BLaER1 (cell line): ENCODE measurements at regions not wholly inside any gene's neighbourhood (a gene's known extent, or its start where the extent isn't known, plus 50 kb on each side); places are given as distances from the start of the nearest gene placed in this dataset.

Experiments used
- H3K27ac ChIP-seq: shearing (Covaris generic); formaldehyde crosslinking; 2 replicates; pipeline ENCODE4 v1.8.1; 2022
- H3K27me3 ChIP-seq: shearing (Covaris generic); formaldehyde crosslinking; 2 replicates; pipeline ENCODE4 v1.8.1; 2022
- H3K36me3 ChIP-seq: shearing (Covaris generic); formaldehyde crosslinking; 2 replicates; pipeline ENCODE4 v1.8.1; 2022
- H3K4me1 ChIP-seq: shearing (Covaris generic); formaldehyde crosslinking; 2 replicates; pipeline ENCODE4 v1.8.1; 2022
- H3K4me2 ChIP-seq: shearing (Covaris generic); formaldehyde crosslinking; 2 replicates; pipeline ENCODE4 v1.8.1; 2022
- H3K4me3 ChIP-seq: shearing (Covaris generic); formaldehyde crosslinking; 2 replicates; pipeline ENCODE4 v1.8.1; 2022
- H3K9ac ChIP-seq: shearing (Covaris generic); formaldehyde crosslinking; 2 replicates; pipeline ENCODE4 v1.8.1; 2022
- H3K9me3 ChIP-seq: shearing (Covaris generic); formaldehyde crosslinking; 2 replicates; pipeline ENCODE4 v1.8.1; 2022
- H4K20me1 ChIP-seq: shearing (Covaris generic); formaldehyde crosslinking; 2 replicates; pipeline ENCODE4 v1.8.1; 2022
- Cebpa-rat ChIP-seq: shearing (Covaris generic); IDR thresholded peaks from 2 replicates; pipeline ENCODE4 v1.8.1; 2022

DNA sequence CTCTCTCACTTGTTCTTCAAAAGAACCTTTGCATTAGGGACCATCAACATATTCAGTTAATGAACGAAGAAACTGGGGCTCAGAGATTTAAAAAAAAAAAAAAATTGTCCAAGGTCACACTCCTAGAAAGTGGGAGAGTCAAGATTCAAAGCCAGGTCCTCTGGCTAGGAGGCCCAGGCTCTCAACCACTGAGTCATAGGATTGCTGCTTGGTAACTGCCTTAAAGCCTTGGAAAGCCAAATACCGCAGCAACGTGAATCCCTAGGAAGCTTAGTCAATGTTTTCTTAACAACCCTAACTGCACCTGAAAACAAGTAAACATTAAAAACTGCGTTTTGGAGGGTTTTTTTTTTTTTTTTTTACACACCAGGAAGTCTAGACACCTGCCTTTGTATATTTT is 156.8 kb downstream of the WNT5A start:
- Histone ChIP-seq H3K4me1 (no peaks in the 10 kb centered on the region), H3K36me3 (no peaks in the 10 kb centered on the region), H3K27ac (no peak overlapping the region), H3K9ac (no peak overlapping the region), H3K27me3 (no peaks in the 10 kb centered on the region), H4K20me1 (no peaks in the 10 kb centered on the region), H3K4me3 (no peak overlapping the region), H3K9me3 (no peaks in the 10 kb centered on the region), H3K4me2 (no peak overlapping the region)
- no peak for TF ChIP-seq Cebpa-rat

DNA sequence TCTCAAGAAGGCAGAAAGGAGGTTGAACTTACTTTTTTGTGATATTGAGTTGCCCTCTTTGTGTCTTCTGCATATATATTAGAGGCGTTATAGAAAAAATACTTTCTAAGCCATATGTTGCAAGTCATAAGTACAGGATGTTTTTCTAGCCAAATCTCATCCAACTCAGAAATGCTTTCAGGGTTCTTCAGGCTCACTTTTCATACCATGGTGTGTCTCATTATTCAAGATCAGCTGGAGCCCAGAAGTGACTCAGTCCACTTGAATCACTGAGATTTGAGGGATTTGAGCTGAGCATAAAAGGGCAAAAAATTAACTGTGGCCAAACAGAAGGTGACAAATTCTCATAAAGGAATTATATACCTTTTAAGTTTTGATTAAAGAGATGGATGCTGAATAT is 157.3 kb downstream of the WNT5A start:
- H3K27ac ChIP-seq = no peak overlapping the region
- H3K4me2 ChIP-seq = no peak overlapping the region

DNA sequence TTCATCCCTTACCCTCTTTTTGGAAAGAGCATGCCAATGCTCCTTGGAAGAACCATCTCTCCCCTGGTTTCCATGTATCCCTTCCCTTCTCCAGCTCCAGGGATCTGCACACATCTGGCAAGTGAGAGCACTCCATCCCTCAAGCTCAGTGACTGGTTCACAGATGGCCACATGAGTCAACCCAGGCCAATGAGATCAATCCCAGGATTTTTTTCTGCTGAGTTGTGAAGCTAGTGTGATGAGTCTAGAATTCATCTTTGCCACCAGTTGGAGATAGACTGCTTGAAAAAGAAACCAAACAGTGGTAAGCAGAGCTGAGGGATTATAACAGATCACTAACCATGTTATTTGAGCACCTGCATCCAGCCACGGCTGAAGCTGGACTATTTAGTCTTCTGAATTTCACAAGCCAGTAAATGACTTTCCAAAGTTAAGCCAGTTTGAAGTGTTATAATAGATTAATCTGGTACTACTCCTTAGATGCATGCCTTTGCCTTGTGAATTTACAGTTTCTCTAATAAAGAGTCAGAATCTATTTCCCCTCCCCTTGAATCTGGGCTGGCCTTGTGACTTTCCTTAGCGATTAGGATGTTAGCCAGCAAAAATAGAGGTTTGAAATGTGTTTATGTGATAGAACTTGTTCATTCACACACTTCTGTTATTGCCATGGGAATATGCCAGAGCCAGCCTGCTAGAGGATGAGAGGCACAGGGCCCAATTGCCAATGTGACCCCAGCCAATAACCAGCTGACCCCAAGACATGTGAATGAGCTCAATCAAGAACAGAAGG is 159.8 kb downstream of the WNT5A start:
- Histone ChIP-seq H3K36me3 (no peaks in the 10 kb centered on the region), H3K9ac (no peak overlapping the region), H3K9me3 (no peaks in the 10 kb centered on the region), H3K4me3 (no peak overlapping the region), H3K4me1 (no peaks in the 10 kb centered on the region), H3K4me2 (no peak overlapping the region), H4K20me1 (no peaks in the 10 kb centered on the region), H3K27ac (no peak overlapping the region), H3K27me3 (no peaks in the 10 kb centered on the region)
- no peak for TF ChIP-seq Cebpa-rat

More for the DNA sequence above, 157.3 kb downstream of the WNT5A start:
- Histone ChIP-seq H3K9ac (no peak overlapping the region), H3K4me3 (no peak overlapping the region), H3K9me3 (no peaks in the 10 kb centered on the region), H3K36me3 (no peaks in the 10 kb centered on the region), H3K27me3 (no peaks in the 10 kb centered on the region), H4K20me1 (no peaks in the 10 kb centered on the region), H3K4me1 (no peaks in the 10 kb centered on the region)
- TF ChIP-seq Cebpa-rat = no peak

DNA sequence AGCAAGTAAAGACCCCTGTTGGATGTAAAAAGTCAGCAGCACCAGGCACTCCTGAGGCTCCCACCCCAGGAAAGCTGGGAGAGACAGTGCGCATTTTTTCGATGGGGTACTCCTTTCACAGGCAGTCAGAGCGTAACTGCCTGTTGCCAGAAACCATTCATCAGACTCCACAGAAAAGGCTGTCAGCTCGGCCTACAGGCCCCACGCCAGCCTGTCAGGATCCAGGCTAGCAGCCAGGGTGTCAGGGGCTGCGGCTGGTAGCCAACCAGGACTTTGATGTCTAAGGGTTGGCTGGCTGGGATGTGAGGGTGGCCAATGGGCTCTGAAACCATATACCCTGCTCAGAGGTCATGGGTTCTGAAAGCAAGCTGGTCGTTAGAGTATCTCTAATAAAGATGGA is 164.5 kb downstream of the WNT5A start:
- Histone ChIP-seq H3K27me3 (no peaks in the 10 kb centered on the region), H4K20me1 (no peaks in the 10 kb centered on the region), H3K4me1 (no peaks in the 10 kb centered on the region), H3K27ac (no peak overlapping the region), H3K9ac (no peak overlapping the region), H3K9me3 (no peaks in the 10 kb centered on the region), H3K36me3 (no peaks in the 10 kb centered on the region), H3K4me2 (no peak overlapping the region), H3K4me3 (no peak overlapping the region)
- TF ChIP-seq Cebpa-rat = no peak

DNA sequence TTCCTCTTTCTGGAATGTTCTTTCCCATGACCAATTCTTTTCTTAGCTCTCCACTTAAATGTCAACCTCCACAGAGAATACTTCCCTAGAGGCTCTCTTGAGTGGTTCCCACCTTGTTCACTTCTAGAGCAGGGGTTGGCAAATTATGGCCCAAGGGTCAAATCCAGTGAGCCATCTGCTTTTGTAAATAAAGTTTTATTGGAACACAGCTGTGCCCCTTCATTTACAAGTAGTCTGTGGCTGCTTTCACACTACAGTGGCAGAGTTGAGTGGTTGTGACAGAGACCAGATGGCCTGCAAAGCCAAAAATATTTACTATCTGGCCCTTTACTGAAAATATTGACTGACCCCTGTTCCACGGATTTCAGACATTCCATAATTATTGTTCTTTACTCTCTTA is 166.2 kb downstream of the WNT5A start:
- H3K9me3 ChIP-seq = no peaks in the 10 kb centered on the region
- no peak overlapping the region for H3K9ac ChIP-seq
- H3K36me3 ChIP-seq = no peaks in the 10 kb centered on the region
- no peak overlapping the region for H3K4me3 ChIP-seq
- H3K4me2 ChIP-seq = no peak overlapping the region
- no peaks in the 10 kb centered on the region for H3K4me1 ChIP-seq
- H3K27ac ChIP-seq = no peak overlapping the region
- no peaks in the 10 kb centered on the region for H4K20me1 ChIP-seq
- H3K27me3 ChIP-seq = no peaks in the 10 kb centered on the region
- TF ChIP-seq Cebpa-rat = no peak

DNA sequence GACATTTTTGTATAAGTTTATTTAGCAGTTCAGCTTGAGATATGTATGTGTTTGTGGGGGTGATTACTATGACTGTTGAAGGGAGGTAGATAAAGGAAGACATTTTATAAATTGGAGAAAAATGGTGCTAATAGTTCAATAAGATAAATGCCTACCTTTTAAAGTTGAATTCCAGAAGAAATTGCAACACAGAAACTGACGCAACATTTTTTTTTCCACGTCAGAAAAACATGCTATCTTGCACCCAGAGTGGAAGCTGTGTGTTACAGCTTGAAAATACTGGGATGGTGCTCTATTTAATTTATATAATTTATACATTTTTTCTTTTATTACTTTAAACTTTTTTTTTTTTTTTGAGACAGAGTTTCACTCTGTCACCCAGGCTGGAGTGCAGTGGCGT is 171.7 kb downstream of the WNT5A start:
- no peaks in the 10 kb centered on the region for H4K20me1 ChIP-seq
- H3K9me3 ChIP-seq = no peaks in the 10 kb centered on the region
- H3K27me3 ChIP-seq = no peaks in the 10 kb centered on the region
- no peaks in the 10 kb centered on the region for H3K4me1 ChIP-seq
- no peak overlapping the region for H3K9ac ChIP-seq
- H3K36me3 ChIP-seq = no peaks in the 10 kb centered on the region
- no peak overlapping the region for H3K27ac ChIP-seq
- no peak overlapping the region for H3K4me2 ChIP-seq
- no peak overlapping the region for H3K4me3 ChIP-seq
- no peak for TF ChIP-seq Cebpa-rat

DNA sequence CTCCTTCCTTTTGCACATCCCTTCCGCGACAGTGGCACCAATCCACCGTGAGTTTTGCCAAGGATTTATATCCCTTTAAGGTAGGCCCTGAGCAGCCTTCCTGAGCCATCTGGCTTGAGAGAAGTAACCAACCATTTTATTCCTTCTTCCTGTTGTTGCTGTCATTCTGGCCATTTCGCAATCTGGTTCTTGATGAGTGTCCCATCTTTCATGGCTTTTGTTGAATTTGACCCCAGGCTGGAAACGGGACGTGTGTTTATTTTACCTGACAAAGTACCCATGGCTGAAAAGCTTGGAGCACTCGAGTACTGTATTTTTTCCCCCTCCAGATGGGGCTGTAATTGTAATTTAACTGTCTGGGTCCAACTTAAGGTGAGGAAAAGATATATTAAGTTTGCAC is 173.4 kb downstream of the WNT5A start:
- Histone ChIP-seq H3K9ac (no peak overlapping the region), H3K4me3 (no peak overlapping the region), H3K4me2 (no peak overlapping the region), H4K20me1 (no peaks in the 10 kb centered on the region), H3K4me1 (no peaks in the 10 kb centered on the region), H3K27ac (no peak overlapping the region), H3K9me3 (no peaks in the 10 kb centered on the region), H3K36me3 (no peaks in the 10 kb centered on the region), H3K27me3 (no peaks in the 10 kb centered on the region)
- no peak for TF ChIP-seq Cebpa-rat

DNA sequence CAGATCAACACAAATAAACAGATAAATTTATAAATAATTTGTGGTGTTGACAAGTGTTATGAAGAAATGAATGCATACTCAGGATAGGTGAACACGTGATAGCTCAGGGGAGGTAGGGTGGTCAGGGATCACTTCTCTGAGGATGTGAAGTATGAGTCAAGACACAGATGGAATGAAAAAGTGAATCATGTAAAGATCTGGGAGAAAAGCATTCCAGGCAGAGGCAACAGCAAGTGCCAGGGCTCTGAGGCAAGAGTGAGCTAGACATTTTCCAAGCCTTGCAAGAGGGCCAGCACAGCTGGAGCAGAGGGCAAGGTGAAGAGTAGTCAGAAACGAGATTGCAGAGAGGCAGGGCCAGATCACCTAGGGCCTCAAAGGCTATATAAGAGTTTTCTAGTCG is 177.8 kb downstream of the WNT5A start:
- no peak overlapping the region for H3K4me3 ChIP-seq
- no peaks in the 10 kb centered on the region for H3K27me3 ChIP-seq
- no peaks in the 10 kb centered on the region for H3K9me3 ChIP-seq
- H4K20me1 ChIP-seq = no peaks in the 10 kb centered on the region
- no peak overlapping the region for H3K4me2 ChIP-seq
- no peak for TF ChIP-seq Cebpa-rat
- no peaks in the 10 kb centered on the region for H3K36me3 ChIP-seq
- no peak overlapping the region for H3K9ac ChIP-seq
- no peaks in the 10 kb centered on the region for H3K4me1 ChIP-seq
- no peak overlapping the region for H3K27ac ChIP-seq

DNA sequence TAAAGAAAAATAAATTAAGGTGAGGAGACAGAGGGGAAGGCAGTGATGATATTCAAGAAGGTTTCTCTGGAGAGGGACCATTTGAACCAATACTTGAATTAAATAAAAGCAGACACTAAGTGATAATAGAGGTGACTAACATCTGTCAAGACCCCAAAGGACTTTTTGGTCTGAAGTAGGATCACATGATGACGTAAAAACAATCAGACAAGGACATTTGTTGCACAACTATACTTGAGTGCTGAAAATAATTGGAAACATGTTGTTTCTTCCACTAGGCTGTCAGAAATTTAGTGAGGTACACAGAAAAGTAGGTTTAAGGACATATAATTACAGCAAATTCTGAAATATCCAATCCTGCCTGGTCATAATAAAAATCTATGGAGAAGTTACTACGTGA is 179.5 kb downstream of the WNT5A start:
- Histone ChIP-seq H3K9me3 (no peaks in the 10 kb centered on the region), H3K9ac (no peak overlapping the region), H3K36me3 (no peaks in the 10 kb centered on the region), H3K4me2 (no peak overlapping the region), H3K4me3 (no peak overlapping the region), H3K27ac (no peak overlapping the region), H3K27me3 (no peaks in the 10 kb centered on the region), H4K20me1 (no peaks in the 10 kb centered on the region), H3K4me1 (no peaks in the 10 kb centered on the region)
- no peak for TF ChIP-seq Cebpa-rat

DNA sequence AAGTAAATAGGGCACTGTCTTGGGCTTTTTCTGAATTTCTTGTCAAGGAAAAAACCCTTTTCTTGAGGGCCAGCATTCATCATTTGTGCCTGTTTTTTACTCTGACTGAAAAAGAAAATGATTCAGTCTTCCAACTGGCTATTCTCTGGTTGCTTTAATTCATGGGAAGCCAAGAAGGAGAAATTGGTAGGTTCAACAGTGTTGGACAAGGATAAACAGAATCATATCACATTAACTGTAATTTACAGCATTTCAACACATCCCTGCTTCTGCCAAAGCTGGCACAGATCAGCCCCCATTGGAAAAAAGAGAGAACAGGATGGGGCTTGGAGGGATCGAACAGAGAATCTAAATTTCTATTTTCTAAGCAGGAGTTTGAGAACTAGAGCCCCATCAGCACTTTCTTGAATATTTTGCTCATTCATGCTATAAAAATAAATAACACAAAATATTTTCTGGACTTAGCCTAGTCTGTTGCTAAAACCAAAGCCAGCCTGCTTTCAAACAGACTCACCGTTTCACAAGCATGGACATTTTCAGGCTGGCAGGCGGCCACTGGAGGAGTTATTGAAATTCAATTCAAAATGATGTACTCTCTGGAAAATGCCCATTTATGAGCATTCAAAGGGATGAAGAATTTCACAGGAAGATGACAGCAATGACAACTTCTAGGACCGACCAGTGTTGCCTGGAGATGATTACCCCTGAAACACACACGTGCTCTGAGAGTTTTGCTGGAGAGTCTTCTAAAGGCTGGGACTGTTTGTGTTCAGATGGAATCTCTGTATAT is 181.2 kb downstream of the WNT5A start:
- no peak for TF ChIP-seq Cebpa-rat
- H3K27ac ChIP-seq = no peak overlapping the region
- H3K9ac ChIP-seq = no peak overlapping the region
- no peak overlapping the region for H3K4me3 ChIP-seq
- H3K27me3 ChIP-seq = no peaks in the 10 kb centered on the region
- H3K36me3 ChIP-seq = no peaks in the 10 kb centered on the region
- no peaks in the 10 kb centered on the region for H3K4me1 ChIP-seq
- H3K9me3 ChIP-seq = no peaks in the 10 kb centered on the region
- H3K4me2 ChIP-seq = no peak overlapping the region
- H4K20me1 ChIP-seq = no peaks in the 10 kb centered on the region
